AG04449 (cell line): ENCODE measurements at regions not wholly inside any gene's neighbourhood (a gene's known extent, or its start where the extent isn't known, plus 50 kb on each side); places are given as distances from the start of the nearest gene placed in this dataset.

Source experiments
- CTCF ChIA-PET: fragments of 350-600 bp; formaldehyde crosslinking; extraction: SDS; loops from one replicate; lab custom pipeline; 2021; ENCODE audit warnings: antibody characterized with exemption; lab: Yijun Ruan, JAX
- POLR2A ChIA-PET: fragments of 400-600, 350-600 bp; formaldehyde crosslinking; extraction: SDS; loops from one replicate; lab custom pipeline; 2020; ENCODE audit warnings: antibody characterized with exemption, inconsistent platforms; lab: Yijun Ruan, JAX
- DNase-seq: peaks from one replicate; pipeline ENCODE4 v3.0.0-alpha.2; 2010; ENCODE audit warnings: low read depth, low spot score
- H3K4me3 ChIP-seq: 2 replicates; pipeline ENCODE4 v1.5.1; 2011; ENCODE audit warnings: low read depth, mild to moderate bottlenecking, control low read depth, low read length
- TF ChIP-seq, protein P1 (sequence below): IDR thresholded peaks from one replicate; pipeline ENCODE4 v1.5.1; 2011; ENCODE audit warnings: mild to moderate bottlenecking, moderate library complexity, low read length, control low read depth, inconsistent platforms; ENCODE audit not compliant: insufficient read depth; ENCODE audit errors: missing control alignments

DNA sequence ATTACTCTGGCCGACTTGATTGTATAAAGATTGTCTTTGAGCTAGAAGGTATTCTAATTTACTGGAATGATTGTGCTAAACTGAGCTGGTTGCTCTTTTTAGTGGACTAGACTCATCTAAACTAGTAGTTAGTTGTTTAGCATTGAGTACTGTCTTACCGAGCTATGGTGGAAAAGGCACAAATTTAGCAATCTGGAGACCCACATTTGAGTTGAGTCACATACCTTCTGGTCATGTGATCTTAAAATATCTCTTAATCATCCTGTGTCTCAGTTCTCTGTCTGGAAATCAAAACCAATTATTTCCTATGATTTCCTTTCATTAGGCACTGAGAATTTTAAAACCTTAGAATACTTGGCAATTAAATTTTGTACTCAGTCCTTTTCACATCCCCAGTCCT, 349.5 kb downstream of the IRS2 start:
- DNase-seq, result no peak
- H3K4me3 ChIP-seq, result no peak overlapping the region
- ChIA-PET CTCF (no interaction called here), POLR2A (no interaction called here)
- TF ChIP-seq, protein P1, sequence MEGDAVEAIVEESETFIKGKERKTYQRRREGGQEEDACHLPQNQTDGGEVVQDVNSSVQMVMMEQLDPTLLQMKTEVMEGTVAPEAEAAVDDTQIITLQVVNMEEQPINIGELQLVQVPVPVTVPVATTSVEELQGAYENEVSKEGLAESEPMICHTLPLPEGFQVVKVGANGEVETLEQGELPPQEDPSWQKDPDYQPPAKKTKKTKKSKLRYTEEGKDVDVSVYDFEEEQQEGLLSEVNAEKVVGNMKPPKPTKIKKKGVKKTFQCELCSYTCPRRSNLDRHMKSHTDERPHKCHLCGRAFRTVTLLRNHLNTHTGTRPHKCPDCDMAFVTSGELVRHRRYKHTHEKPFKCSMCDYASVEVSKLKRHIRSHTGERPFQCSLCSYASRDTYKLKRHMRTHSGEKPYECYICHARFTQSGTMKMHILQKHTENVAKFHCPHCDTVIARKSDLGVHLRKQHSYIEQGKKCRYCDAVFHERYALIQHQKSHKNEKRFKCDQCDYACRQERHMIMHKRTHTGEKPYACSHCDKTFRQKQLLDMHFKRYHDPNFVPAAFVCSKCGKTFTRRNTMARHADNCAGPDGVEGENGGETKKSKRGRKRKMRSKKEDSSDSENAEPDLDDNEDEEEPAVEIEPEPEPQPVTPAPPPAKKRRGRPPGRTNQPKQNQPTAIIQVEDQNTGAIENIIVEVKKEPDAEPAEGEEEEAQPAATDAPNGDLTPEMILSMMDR, result no peak

DNA sequence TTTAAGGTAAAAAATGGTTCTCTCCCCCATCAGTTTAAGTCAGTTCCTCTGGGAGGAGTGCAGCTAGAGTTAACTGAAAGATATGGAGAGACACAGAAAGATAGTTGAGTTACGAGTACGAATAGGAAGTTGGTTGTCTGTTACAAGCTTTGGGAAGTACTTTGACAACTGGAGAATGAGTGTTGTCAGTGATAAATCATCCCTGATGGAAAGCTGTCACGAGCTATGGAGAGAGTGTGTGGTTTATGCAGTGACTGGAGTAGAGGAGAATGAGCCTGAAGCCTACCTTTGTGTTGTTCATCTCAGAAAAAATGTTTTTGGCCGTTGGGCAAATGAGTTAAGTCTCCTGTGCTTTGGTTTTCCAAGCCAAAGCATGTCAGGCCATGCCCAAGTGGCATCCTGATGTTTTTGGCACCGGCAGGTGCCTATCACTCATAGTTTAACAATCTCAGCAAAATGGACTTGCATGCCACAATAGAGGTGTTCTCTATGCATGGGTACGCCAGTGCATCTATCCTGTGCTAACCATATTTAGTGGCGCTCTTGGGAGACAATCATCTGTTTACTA, 350.2 kb downstream of the IRS2 start:
- POLR2A ChIA-PET, result no interaction called here
- DNase-seq, result no peak
- TF ChIP-seq, protein P1, result no peak
- CTCF ChIA-PET, result no interaction called here
- H3K4me3 ChIP-seq, result no peak overlapping the region

DNA sequence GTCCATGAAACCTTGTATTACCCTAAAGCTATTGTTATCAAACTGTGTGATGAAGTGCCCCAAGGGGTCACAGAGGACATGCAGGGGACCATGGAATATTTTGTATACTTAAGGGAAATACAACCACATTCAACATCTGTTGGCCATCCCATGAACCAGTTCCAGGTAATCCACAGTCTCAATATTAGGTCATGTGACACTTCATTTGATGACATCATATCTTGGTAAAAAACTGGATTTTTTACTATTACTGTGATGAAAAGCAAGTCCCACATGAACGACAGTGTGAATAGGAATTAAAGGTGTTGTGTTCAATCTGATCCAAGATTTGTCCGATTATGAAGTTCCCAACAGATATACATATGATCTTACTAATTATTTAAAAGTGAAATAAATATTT, 355.2 kb downstream of the IRS2 start:
- no peak overlapping the region for H3K4me3 ChIP-seq
- CTCF ChIA-PET, result no interaction called here
- no peak for DNase-seq
- TF ChIP-seq, protein P1, result no peak
- POLR2A ChIA-PET, result no interaction called here

DNA sequence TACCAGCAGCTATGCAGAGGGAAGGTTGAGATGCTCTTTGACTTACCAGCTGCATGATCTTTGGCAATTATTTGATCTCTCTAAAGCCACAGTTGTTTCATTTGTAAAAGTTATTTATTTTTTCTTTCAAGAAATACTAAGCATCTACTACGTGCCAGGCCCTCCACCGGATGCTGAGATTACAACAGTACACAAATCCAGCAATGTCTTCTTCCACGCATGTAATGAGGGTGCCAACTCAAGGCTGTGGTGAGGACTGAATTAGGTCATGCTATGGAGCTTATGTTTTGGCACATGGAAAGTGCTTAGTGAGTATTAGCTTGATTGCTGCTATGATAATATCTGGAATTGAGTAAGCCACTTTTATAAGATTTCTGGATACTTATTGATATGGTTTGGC, 358.2 kb downstream of the IRS2 start:
- ChIA-PET POLR2A (no interaction called here), CTCF (interaction anchor here (0.6 kb wide), 1 partner anchor 282 kb away, joined by 3 read pairs; no protein-coding TSS in a partner anchor)
- no peak for DNase-seq
- TF ChIP-seq, protein P1, result no peak
- H3K4me3 ChIP-seq, result no peak overlapping the region

DNA sequence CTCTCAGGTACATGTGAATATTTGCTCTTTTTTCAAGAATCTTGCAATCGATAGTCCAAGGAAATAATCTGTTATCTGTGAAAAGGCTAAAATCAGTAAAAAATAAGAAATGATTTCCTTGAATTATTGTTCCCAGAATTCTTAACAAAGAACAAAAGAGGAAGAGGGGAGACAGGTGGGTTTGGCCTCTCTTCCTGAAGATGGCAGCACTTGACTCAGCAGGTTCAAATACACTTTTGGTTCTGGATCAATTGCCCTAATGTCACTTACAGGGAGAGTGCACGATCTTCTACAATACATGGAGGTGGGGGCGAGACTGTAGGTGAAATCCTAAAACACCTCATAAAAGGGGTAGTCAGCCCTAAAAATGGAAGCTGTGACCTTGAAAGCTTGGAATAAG, 358.7 kb downstream of the IRS2 start:
- no peak overlapping the region for H3K4me3 ChIP-seq
- ChIA-PET CTCF (interaction anchor here (0.6 kb wide), 1 partner anchor 281 kb away, joined by 3 read pairs; no protein-coding TSS in a partner anchor), POLR2A (no interaction called here)
- TF ChIP-seq, protein P1, result no peak
- DNase-seq, result no peak

DNA sequence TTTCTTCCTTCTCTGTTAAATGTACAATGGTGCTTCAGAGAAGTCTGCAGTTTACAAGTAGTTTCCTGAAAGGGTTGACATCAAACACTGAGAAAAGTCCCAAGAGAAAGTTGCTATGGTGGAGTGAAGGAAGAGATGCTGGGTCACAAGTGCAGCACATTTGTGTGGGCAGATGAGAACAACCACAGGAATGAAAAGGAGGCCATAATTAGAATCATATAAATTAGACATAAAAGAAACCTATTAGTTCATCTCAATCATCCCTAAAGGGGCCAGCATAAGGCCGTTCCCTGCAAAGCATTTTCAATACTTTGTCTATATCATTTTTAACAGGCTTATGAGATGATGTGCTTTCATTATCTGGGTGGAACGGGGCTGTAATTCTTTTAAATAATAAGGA, 359.2 kb downstream of the IRS2 start:
- ChIA-PET CTCF (no interaction called here), POLR2A (no interaction called here)
- TF ChIP-seq, protein P1, result no peak
- no peak for DNase-seq
- H3K4me3 ChIP-seq, result no peak overlapping the region
